ENCODE measurements at regions not wholly inside any gene's neighbourhood (a gene's known extent, or its start where the extent isn't known, plus 50 kb on each side); places are given as distances from the start of the nearest gene placed in this dataset.
"Not testable (repeated sequence)": the region's sequence is repeated elsewhere in the genome, so short reads cannot be mapped to it uniquely, and the experiment has no call there.

GRCh38 chr3:177461765-177462164 lies 264.5 kb upstream of the TBL1XR1 start:
- TF ChIP-seq, protein P1, sequence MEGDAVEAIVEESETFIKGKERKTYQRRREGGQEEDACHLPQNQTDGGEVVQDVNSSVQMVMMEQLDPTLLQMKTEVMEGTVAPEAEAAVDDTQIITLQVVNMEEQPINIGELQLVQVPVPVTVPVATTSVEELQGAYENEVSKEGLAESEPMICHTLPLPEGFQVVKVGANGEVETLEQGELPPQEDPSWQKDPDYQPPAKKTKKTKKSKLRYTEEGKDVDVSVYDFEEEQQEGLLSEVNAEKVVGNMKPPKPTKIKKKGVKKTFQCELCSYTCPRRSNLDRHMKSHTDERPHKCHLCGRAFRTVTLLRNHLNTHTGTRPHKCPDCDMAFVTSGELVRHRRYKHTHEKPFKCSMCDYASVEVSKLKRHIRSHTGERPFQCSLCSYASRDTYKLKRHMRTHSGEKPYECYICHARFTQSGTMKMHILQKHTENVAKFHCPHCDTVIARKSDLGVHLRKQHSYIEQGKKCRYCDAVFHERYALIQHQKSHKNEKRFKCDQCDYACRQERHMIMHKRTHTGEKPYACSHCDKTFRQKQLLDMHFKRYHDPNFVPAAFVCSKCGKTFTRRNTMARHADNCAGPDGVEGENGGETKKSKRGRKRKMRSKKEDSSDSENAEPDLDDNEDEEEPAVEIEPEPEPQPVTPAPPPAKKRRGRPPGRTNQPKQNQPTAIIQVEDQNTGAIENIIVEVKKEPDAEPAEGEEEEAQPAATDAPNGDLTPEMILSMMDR (IDR thresholded peaks at IDR 0.05; ENCODE audit: extremely low read depth, missing control alignments): no peak

DNA sequence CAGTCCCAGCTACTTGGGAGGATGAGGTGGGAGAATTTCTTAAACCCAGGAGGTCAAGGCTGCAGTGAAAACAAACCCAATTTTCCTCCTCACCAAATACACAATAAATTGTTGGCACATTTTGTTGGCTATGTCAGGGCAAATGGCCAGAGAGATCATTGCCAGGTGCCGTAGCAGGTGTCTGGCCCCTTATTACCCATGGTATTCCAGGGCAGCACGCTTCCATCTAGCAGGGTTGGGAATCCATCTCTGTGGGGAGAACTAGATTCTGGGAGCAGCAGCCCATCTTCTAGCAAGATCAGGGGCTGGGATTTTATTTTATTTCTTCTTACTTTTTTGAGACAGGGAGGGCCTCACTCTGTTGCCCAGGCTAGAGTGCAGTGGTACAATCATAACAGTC lies 266.1 kb upstream of the TBL1XR1 start:
- DNase-seq (ENCODE audit: low spot score): not testable (repeated sequence)

More at GRCh38 chr3:177461765-177462164, 264.5 kb upstream of the TBL1XR1 start:
- DNase-seq (ENCODE audit: low spot score): no peak

DNA sequence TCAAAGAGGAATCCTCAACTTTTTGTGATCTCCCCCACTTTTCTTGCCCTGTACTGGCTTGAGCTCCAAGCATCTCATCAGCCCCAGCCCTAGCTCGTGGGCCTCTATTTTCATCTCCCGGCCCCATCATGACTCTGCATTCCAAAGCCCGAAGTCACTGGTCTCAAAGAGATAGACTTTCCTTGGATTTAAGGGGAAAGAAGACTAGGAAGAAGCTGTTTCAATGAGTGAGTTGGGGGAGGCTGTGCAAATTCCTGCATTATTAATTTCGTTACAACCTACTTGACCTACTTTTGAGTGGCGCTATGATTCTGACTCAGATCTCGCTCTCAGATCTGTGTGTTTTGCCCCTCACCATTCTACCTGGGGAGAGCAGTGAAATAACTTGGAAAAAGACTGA lies 266.6 kb upstream of the TBL1XR1 start:
- no peak for DNase-seq (ENCODE audit: low spot score)

DNA sequence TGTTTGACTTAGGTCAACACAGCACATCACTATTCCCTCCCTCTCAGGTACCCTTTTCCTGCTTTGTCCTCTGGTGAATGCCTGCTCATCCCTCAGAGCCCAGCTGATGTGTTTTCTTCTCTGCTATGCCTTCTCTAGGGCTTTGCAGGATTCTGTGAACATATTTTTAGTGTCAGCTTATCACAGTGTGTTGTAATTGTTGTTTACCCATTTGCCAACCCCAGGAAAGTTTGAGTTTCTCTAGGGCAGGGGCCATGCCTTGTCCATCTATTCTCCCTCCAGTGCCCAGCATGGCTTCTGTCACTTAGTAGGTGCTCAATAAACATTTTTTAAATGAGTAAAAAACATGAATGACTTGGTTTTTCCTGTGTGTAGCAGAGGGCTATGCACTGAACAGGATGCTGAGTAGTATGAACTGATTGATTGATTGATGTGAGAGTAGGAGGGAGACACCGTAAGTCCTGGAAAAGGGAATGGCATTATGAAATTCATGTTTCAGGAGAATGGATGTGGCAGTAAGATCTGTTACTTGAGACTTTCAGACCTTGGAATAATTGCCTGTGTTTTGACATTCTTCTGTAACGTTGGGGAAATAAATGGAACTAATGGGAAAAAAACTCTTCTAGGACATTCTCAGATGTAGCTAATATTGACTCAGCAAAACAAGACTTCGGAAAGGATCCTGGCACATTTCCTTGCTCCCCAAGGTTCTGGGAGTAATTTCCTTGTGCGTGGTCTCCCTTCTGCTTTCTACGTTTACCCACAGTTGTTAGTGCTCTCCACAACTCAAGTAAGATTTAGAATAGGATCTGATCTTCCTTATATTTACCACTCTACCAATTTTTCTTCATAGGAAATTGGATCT lies 267.3 kb upstream of the TBL1XR1 start:
- no peak for DNase-seq (ENCODE audit: low spot score)
- TF ChIP-seq, protein P1 (IDR thresholded peaks at IDR 0.05; ENCODE audit: extremely low read depth, missing control alignments): no peak

More for the DNA sequence above, 266.6 kb upstream of the TBL1XR1 start:
- TF ChIP-seq, protein P1 (IDR thresholded peaks at IDR 0.05; ENCODE audit: extremely low read depth, missing control alignments): no peak

DNA sequence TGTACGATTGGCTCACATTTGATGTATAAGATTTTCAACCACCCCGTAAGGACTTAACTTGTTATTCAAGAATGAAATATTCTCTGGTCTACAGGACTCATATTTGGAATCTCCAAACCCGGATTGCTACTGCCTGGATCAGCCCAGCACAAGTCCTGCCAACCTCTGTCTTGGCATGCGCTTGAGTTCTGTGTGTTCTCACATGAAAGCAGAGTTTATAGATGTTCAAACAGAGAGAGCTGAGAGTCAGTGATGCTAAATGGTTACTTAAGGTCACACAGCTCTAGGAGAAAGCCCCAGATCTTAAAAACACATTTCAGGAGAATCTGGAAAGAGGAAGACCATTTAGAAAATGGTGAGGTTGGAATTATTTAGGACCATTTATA lies 268.0 kb upstream of the TBL1XR1 start:
- TF ChIP-seq, protein P1 (IDR thresholded peaks at IDR 0.05; ENCODE audit: extremely low read depth, missing control alignments): no peak

DNA sequence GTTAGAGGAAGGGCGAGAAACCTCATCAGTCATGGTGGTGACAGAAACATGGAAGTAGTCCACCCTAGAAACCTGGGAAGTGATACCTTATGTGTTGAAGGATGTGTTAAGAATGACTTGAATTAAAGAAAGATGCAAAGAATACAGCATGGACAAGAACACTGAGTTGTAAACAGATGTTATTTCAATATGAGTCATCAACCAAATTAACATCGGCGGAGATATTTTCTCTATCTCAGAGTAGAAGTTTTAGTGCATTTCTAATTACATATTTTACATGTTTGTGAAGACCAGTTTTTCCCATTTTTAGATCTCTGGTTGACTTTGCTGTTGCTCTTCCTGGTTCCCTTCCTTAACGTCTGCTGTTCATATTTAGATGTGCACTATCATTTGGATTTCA lies 268.8 kb upstream of the TBL1XR1 start:
- DNase-seq (ENCODE audit: low spot score): no peak
- TF ChIP-seq, protein P1 (IDR thresholded peaks at IDR 0.05; ENCODE audit: extremely low read depth, missing control alignments): no peak

More for the DNA sequence above, 268.0 kb upstream of the TBL1XR1 start:
- no peak for DNase-seq (ENCODE audit: low spot score)

- not testable (repeated sequence) for DNase-seq (ENCODE audit: low spot score)
Observed at GRCh38 chr3:177466622-177467021, 269.3 kb upstream of the TBL1XR1 start.

GRCh38 chr3:177467247-177467985 lies 270.1 kb upstream of the TBL1XR1 start:
- TF ChIP-seq, protein P1 (IDR thresholded peaks at IDR 0.05; ENCODE audit: extremely low read depth, missing control alignments): no peak

More at GRCh38 chr3:177467247-177467985, 270.1 kb upstream of the TBL1XR1 start:
- DNase-seq (ENCODE audit: low spot score): no peak
